H1 (cell line): ENCODE measurements at regions not wholly inside any gene's neighbourhood (a gene's known extent, or its start where the extent isn't known, plus 50 kb on each side); places are given as distances from the start of the nearest gene placed in this dataset.

Experiments
- CTCF ChIA-PET: fragments of 300-600 bp; sonication (Branson Sonifier 250); formaldehyde crosslinking; loops from one replicate; lab custom pipeline; 2021; ENCODE audit not compliant: partially characterized antibody; lab: Charles Lee
- POLR2A ChIA-PET: fragments of 300-600 bp; sonication (Branson Sonifier 250); formaldehyde crosslinking; loops from one replicate; lab custom pipeline; 2021; ENCODE audit warnings: inconsistent platforms; ENCODE audit not compliant: partially characterized antibody; lab: Charles Lee
- DNase-seq, 2 experiments: peaks; one replicate each; pipeline versions ENCODE4 v3.0.0 to v3.0.0-alpha.2; 2010 to 2022; ENCODE audit warnings: low spot score in 2 of 2, low read depth in 1 of 2, mixed read lengths in 1 of 2
- FAIRE-seq: peaks from 2 replicates; lab custom pipeline; 2011; peaks lifted over from hg19 to GRCh38; lab: Jason Lieb, UNC
- H2AFZ ChIP-seq: 2 replicates; pipeline ENCODE4 v1.8.1; 2012; ENCODE audit warnings: low read length, inconsistent platforms
- H2AK5ac ChIP-seq: 2 replicates; pipeline ENCODE4 v1.6.1; 2013; ENCODE audit warnings: low read depth, low read length
- H2BK120ac ChIP-seq: replicated peaks from 2 replicates; pipeline ENCODE3; 2013; ENCODE audit warnings: low read depth, low read length, inconsistent platforms
- H2BK12ac ChIP-seq: 2 replicates; pipeline ENCODE4 v1.6.1; 2013; ENCODE audit warnings: low read depth, low read length
- H2BK15ac ChIP-seq: 2 replicates; pipeline ENCODE4 v1.6.1; 2013; ENCODE audit warnings: low read length
- H2BK20ac ChIP-seq: 2 replicates; pipeline ENCODE4 v1.6.1; 2013; ENCODE audit warnings: low read length
- H2BK5ac ChIP-seq: 2 replicates; pipeline ENCODE4 v1.6.1; 2013; ENCODE audit warnings: low read depth, low read length
- H3K14ac ChIP-seq: 2 replicates; pipeline ENCODE4 v1.6.1; 2013; ENCODE audit warnings: inconsistent platforms; ENCODE audit not compliant: insufficient read length
- H3K18ac ChIP-seq: 2 replicates; pipeline ENCODE4 v1.6.1; 2013; ENCODE audit warnings: low read length; ENCODE audit errors: extremely low read depth
- H3K23ac ChIP-seq: 2 replicates; pipeline ENCODE4 v1.6.1; 2013; ENCODE audit warnings: inconsistent platforms; ENCODE audit not compliant: insufficient read length
- H3K23me2 ChIP-seq: 2 replicates; pipeline ENCODE4 v1.6.1; 2013; ENCODE audit warnings: low read depth, low read length
- H3K27ac ChIP-seq: 2 replicates; pipeline ENCODE4 v1.6.1; 2011; ENCODE audit warnings: low read depth, low read length, inconsistent platforms
- H3K27me3 ChIP-seq, 4 experiments: replicated peaks in 1 of 4; 1 replicate in 1 of 4; 2 replicates in 3 of 4; pipeline versions ENCODE4 v1.6.1 to v1.8.1; 2011 to 2013; ENCODE audit warnings: low read length in 3 of 4, mild to moderate bottlenecking in 3 of 4, inconsistent platforms in 2 of 4, mixed read lengths in 2 of 4, moderate library complexity in 1 of 4; ENCODE audit not compliant: control insufficient read depth in 3 of 4, insufficient read depth in 3 of 4; ENCODE audit errors: extremely low read depth in 1 of 4
- H3K36me3 ChIP-seq, 4 experiments: 2 replicates each; pipeline versions ENCODE4 v1.6.1 to v1.8.1; 2011 to 2013; ENCODE audit warnings: mild to moderate bottlenecking in 4 of 4, low read length in 3 of 4, moderate library complexity in 2 of 4, control low read depth in 1 of 4, inconsistent platforms in 1 of 4; ENCODE audit not compliant: insufficient read depth in 4 of 4, control insufficient read depth in 2 of 4
- H3K4ac ChIP-seq: replicated peaks from 2 replicates; pipeline ENCODE3; 2013; ENCODE audit warnings: low read length, low read depth, mixed read lengths, inconsistent platforms; ENCODE audit not compliant: insufficient read length
- H3K4me1 ChIP-seq, 4 experiments: replicated peaks in 1 of 4; 1 replicate in 1 of 4; 2 replicates in 3 of 4; pipeline versions ENCODE4 v1.6.1 to v1.8.1; 2011 to 2013; ENCODE audit warnings: low read length in 3 of 4, inconsistent platforms in 2 of 4, mixed read lengths in 1 of 4; ENCODE audit not compliant: insufficient read depth in 4 of 4, control insufficient read depth in 3 of 4
- H3K4me2 ChIP-seq, 2 experiments: 2 replicates each; pipeline versions ENCODE4 v1.6.1 to v1.8.1; 2011 to 2013; ENCODE audit warnings: low read depth in 2 of 2, low read length in 2 of 2, control low read depth in 1 of 2, inconsistent platforms in 1 of 2, mild to moderate bottlenecking in 1 of 2; ENCODE audit not compliant: insufficient read depth in 1 of 2
- H3K4me3 ChIP-seq, 4 experiments: fragments of 200-600, 300-600 bp in 1 of 4; sonication (generic), shearing (Covaris generic), sonication (Bioruptor Twin) in 1 of 4; 2 replicates each; pipeline versions ENCODE4 v1.5.1 to v1.8.1; 2011 to 2016; ENCODE audit warnings: low read length in 4 of 4, low read depth in 3 of 4, control low read depth in 2 of 4, inconsistent platforms in 2 of 4, mild to moderate bottlenecking in 2 of 4, mixed read lengths in 1 of 4, moderate library complexity in 1 of 4; ENCODE audit not compliant: insufficient read depth in 2 of 4; ENCODE audit errors: extremely low read depth in 1 of 4
- H3K56ac ChIP-seq: replicated peaks from 2 replicates; pipeline ENCODE3; 2013; ENCODE audit warnings: low read depth, mild to moderate bottlenecking, mixed read lengths, low read length, inconsistent platforms; ENCODE audit not compliant: insufficient read length
- H3K79me1 ChIP-seq: 2 replicates; pipeline ENCODE4 v1.6.1; 2013; ENCODE audit warnings: low read depth, low read length, control low read depth
- H3K79me2 ChIP-seq, 2 experiments: 2 replicates each; pipeline versions ENCODE4 v1.6.1 to v1.8.1; 2012 to 2013; ENCODE audit warnings: low read length in 2 of 2, mild to moderate bottlenecking in 2 of 2, inconsistent platforms in 1 of 2; ENCODE audit not compliant: insufficient read depth in 2 of 2, control insufficient read depth in 1 of 2
- H3K9ac ChIP-seq, 4 experiments: replicated peaks in 1 of 4; 1 replicate in 1 of 4; 2 replicates in 3 of 4; pipeline versions ENCODE4 v1.6.1 to v1.8.1; 2011 to 2013; ENCODE audit warnings: low read depth in 3 of 4, low read length in 3 of 4, control low read depth in 2 of 4, mild to moderate bottlenecking in 2 of 4, moderate library complexity in 2 of 4, inconsistent platforms in 1 of 4; ENCODE audit errors: extremely low read depth in 1 of 4
- H3K9me3 ChIP-seq, 2 experiments: 2 replicates each; pipeline versions ENCODE4 v1.6.1 to v1.8.1; 2012 to 2013; ENCODE audit warnings: mild to moderate bottlenecking in 2 of 2, moderate library complexity in 2 of 2, control low read depth in 1 of 2, inconsistent platforms in 1 of 2, low read depth in 1 of 2, low read length in 1 of 2, mixed read lengths in 1 of 2; ENCODE audit not compliant: insufficient read depth in 2 of 2
- H4K20me1 ChIP-seq, 2 experiments: replicated peaks in 1 of 2; 2 replicates each; pipeline versions ENCODE3 to v1.8.1; 2011 to 2013; ENCODE audit warnings: inconsistent platforms in 2 of 2, low read length in 2 of 2, mild to moderate bottlenecking in 1 of 2; ENCODE audit not compliant: insufficient read depth in 2 of 2, control insufficient read depth in 1 of 2
- H4K5ac ChIP-seq: 2 replicates; pipeline ENCODE4 v1.6.1; 2013; ENCODE audit warnings: low read length, low read depth, mixed read lengths, inconsistent platforms; ENCODE audit not compliant: insufficient read length
- H4K8ac ChIP-seq: 2 replicates; pipeline ENCODE4 v1.8.0; 2013; ENCODE audit warnings: mild to moderate bottlenecking, moderate library complexity, low read length, inconsistent platforms; ENCODE audit not compliant: insufficient read depth; ENCODE audit errors: extremely low read depth
- H4K91ac ChIP-seq: replicated peaks from 2 replicates; pipeline ENCODE3; 2013; ENCODE audit warnings: low read length, mixed read lengths, inconsistent platforms; ENCODE audit not compliant: insufficient read length
- ASH2L ChIP-seq: fragments of 200-600, 300-600 bp; sonication (generic); IDR thresholded peaks from one replicate; pipeline ENCODE4 v1.7.1; 2017; ENCODE audit warnings: low read length
- CEBPB ChIP-seq: IDR thresholded peaks from 2 replicates; pipeline ENCODE4 v1.6.1; 2012; ENCODE audit warnings: low read depth, low read length
- CTCF ChIP-seq, 3 experiments: IDR thresholded peaks; 1 replicate in 2 of 3; 2 replicates in 1 of 3; pipeline versions ENCODE4 v1.5.1 to v1.6.1; 2011; ENCODE audit warnings: low read length in 3 of 3, mild to moderate bottlenecking in 3 of 3, inconsistent platforms in 2 of 3, low read depth in 1 of 3, moderate library complexity in 1 of 3; ENCODE audit not compliant: insufficient read depth in 1 of 3; ENCODE audit errors: control extremely low read depth in 1 of 3
- EP300 ChIP-seq, 2 experiments: IDR thresholded peaks; 1 replicate in 1 of 2; 2 replicates in 1 of 2; pipeline ENCODE4 v1.6.1; 2011 to 2012; ENCODE audit warnings: low read depth in 2 of 2, low read length in 2 of 2, mild to moderate bottlenecking in 2 of 2, borderline replicate concordance in 1 of 2, inconsistent platforms in 1 of 2, moderate library complexity in 1 of 2
- EZH2 ChIP-seq: fragments of 200-600 bp; sonication (generic); IDR thresholded peaks from 2 replicates; pipeline ENCODE4 v1.7.1; 2012; ENCODE audit warnings: low read depth, mild to moderate bottlenecking, moderate library complexity, low read length, inconsistent platforms; ENCODE audit not compliant: severe bottlenecking
- KDM1A ChIP-seq: fragments of 200-600, 300-600 bp; sonication (generic); IDR thresholded peaks from 2 replicates; pipeline ENCODE4 v1.7.1; 2016; ENCODE audit warnings: mild to moderate bottlenecking, low read length, borderline replicate concordance
- NANOG ChIP-seq: IDR thresholded peaks from 2 replicates; pipeline ENCODE4 v1.6.1; 2011; ENCODE audit warnings: low read length, low read depth, mild to moderate bottlenecking, inconsistent platforms; ENCODE audit not compliant: insufficient read depth, poor library complexity, severe bottlenecking
- TAF1 ChIP-seq: IDR thresholded peaks from 2 replicates; pipeline ENCODE4 v1.6.1; 2011; ENCODE audit warnings: mild to moderate bottlenecking, low read depth, low read length
- TCF12 ChIP-seq: IDR thresholded peaks from 2 replicates; pipeline ENCODE4 v1.6.1; 2011; ENCODE audit warnings: low read depth, mild to moderate bottlenecking, low read length
- ZNF274 ChIP-seq: IDR thresholded peaks from 2 replicates; pipeline ENCODE4 v1.7.0; 2012; ENCODE audit warnings: low read length, borderline replicate concordance; ENCODE audit errors: extremely low read depth
- WGBS, 2 experiments: shearing (Covaris generic) in 1 of 2; methylation state at CpG; one replicate each; pipeline versions ENCODE4 v1.1.6 to v1.1.7; 2013 to 2015; ENCODE audit warnings: low lambda C conversion rate in 2 of 2, mixed read lengths in 2 of 2, inconsistent platforms in 1 of 2, low coverage in 1 of 2, missing lambda C conversion rate in 1 of 2; ENCODE audit not compliant: insufficient replicate concordance in 2 of 2, insufficient coverage in 1 of 2, insufficient read length in 1 of 2; ENCODE audit errors: extremely low coverage in 1 of 2, missing lambda C conversion rate in 1 of 2; 5-methylcytosine and 5-hydroxymethylcytosine counted together

- Histone ChIP-seq H2AFZ (no peak overlapping the region), H3K14ac (no peak overlapping the region), H2AK5ac (no peak overlapping the region), H3K27me3 (no peaks in the 10 kb centered on the region), H2BK5ac (no peak overlapping the region), H3K56ac (no peak overlapping the region), H3K18ac (no peak overlapping the region), H3K9ac (no peak overlapping the region), H4K8ac (no peak overlapping the region), H2BK20ac (no peak overlapping the region), H4K5ac (no peak overlapping the region), H3K36me3 (no peaks in the 10 kb centered on the region), H3K9me3 (no peaks in the 10 kb centered on the region), H2BK120ac (no peak overlapping the region), H2BK15ac (no peak overlapping the region), H3K4me1 (peaks cover 0 to 6% (median 1%) of the 10 kb centered on the region in 4 experiments; a peak in 1 of 7 replicates), H3K23ac (no peak overlapping the region), H3K23me2 (no peaks in the 10 kb centered on the region), H3K4ac (no peak overlapping the region), H3K79me2 (no peaks in the 10 kb centered on the region), H3K79me1 (no peaks in the 10 kb centered on the region), H3K27ac (no peak overlapping the region), H2BK12ac (no peak overlapping the region), H4K91ac (no peak overlapping the region), H3K4me2 (no peak overlapping the region), H3K4me3 (no peak overlapping the region), H4K20me1 (no peaks in the 10 kb centered on the region)
- ChIA-PET CTCF (interaction anchor here (0.6 to 5.2 kb wide), 8 partner anchors 14 to 769 kb away, joined by 3 to 37 read pairs (median 3); no protein-coding TSS in a partner anchor), POLR2A (interaction anchor here (1.6 kb wide), 1 partner anchor 9 kb away, joined by 6 read pairs; no protein-coding TSS in a partner anchor)
- TF ChIP-seq NANOG (no peak), CEBPB (no peak), EP300 (IDR thresholded peaks at IDR 0.05; ENCODE audit: borderline replicate concordance in 1 of 2, low read depth in 2 of 2, low read length in 2 of 2) (no peak), EZH2 (no peak), KDM1A (no peak), ZNF274 (no peak), CTCF (IDR thresholded peaks at IDR 0.05; ENCODE audit: control extremely low read depth in 1 of 3, insufficient read depth in 1 of 3, low read depth in 1 of 3, low read length in 3 of 3) (no peak), TCF12 (no peak), ASH2L (no peak), TAF1 (no peak)
- WGBS, 2 experiments: 77% methylated on average over 2 of the region's 2 CpGs; no CpG with 5 or more reads in 1 of the 2 experiments
- FAIRE-seq (peak; percentile 45), DNase-seq (no peak)
These were observed 76.1 kb upstream of the ATP11B start for GRCh38 chr3:182717216-182717615.
